ENCODE measurements at regions not wholly inside any gene's neighbourhood (a gene's known extent, or its start where the extent isn't known, plus 50 kb on each side); places are given as distances from the start of the nearest gene placed in this dataset.

DNA sequence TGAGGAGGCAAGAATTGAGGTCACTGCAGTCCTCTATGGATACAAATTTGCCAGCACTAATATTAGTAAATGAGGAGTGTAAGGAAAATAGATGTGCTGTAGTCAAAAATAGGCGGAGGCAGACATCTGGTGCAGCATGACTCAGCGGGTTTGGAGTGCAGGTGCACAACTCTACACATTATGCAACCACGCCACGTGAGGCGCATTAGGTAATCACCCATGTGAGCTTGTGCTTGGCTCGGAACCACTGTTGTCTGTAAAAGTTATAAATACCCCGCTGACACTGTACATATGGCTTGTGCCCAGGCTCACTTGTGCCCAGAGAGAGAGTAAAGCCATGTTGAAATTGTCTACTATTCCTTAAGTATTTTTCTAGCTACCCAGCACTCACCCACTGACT lies 623.5 kb upstream of the NUDT12 start:
- TF ChIP-seq, protein P1, sequence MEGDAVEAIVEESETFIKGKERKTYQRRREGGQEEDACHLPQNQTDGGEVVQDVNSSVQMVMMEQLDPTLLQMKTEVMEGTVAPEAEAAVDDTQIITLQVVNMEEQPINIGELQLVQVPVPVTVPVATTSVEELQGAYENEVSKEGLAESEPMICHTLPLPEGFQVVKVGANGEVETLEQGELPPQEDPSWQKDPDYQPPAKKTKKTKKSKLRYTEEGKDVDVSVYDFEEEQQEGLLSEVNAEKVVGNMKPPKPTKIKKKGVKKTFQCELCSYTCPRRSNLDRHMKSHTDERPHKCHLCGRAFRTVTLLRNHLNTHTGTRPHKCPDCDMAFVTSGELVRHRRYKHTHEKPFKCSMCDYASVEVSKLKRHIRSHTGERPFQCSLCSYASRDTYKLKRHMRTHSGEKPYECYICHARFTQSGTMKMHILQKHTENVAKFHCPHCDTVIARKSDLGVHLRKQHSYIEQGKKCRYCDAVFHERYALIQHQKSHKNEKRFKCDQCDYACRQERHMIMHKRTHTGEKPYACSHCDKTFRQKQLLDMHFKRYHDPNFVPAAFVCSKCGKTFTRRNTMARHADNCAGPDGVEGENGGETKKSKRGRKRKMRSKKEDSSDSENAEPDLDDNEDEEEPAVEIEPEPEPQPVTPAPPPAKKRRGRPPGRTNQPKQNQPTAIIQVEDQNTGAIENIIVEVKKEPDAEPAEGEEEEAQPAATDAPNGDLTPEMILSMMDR (IDR thresholded peaks at IDR 0.05; ENCODE audit: poor library complexity): no peak
- no peak for TF ChIP-seq EZH2phosphoT487 (IDR thresholded peaks at IDR 0.05; ENCODE audit: low read depth, severe bottlenecking, unreplicated experiment)
